CD14-positive monocyte (primary cell): ENCODE measurements at regions not wholly inside any gene's neighbourhood (a gene's known extent, or its start where the extent isn't known, plus 50 kb on each side); places are given as distances from the start of the nearest gene placed in this dataset.

ENCODE experiments used
- DNase-seq, 3 donors: peaks; one replicate each; pipeline ENCODE4 v3.0.0-alpha.2; 2011 to 2022
- H2AFZ ChIP-seq: 2 replicates; pipeline ENCODE4 v1.6.0; 2012; ENCODE audit warnings: mild to moderate bottlenecking, low read depth, low read length, inconsistent platforms; ENCODE audit not compliant: insufficient read depth, poor library complexity, severe bottlenecking
- H3K27ac ChIP-seq, 2 donors: 1 replicate in 1 of 2; 2 replicates in 1 of 2; pipeline ENCODE4 v1.5.1; 2012 to 2013; ENCODE audit warnings: low read length in 2 of 2, control low read depth in 1 of 2, inconsistent platforms in 1 of 2, low read depth in 1 of 2, mild to moderate bottlenecking in 1 of 2
- H3K27me3 ChIP-seq, 2 donors: one replicate each; pipeline versions ENCODE4 v1.6.0 to v1.6.1; 2011 to 2013; ENCODE audit warnings: low read length in 2 of 2; ENCODE audit not compliant: control insufficient read depth in 2 of 2, insufficient read depth in 2 of 2
- H3K36me3 ChIP-seq, 2 donors: replicated peaks in 1 of 2; 1 replicate in 1 of 2; 2 replicates in 1 of 2; pipeline versions ENCODE4 v1.5.1 to v1.6.1; 2012 to 2013; ENCODE audit warnings: low read length in 2 of 2, control low read depth in 1 of 2, inconsistent platforms in 1 of 2, mild to moderate bottlenecking in 1 of 2; ENCODE audit not compliant: insufficient read depth in 2 of 2, control insufficient read depth in 1 of 2
- H3K4me1 ChIP-seq, 2 donors: 1 replicate in 1 of 2; 2 replicates in 1 of 2; pipeline versions ENCODE4 v1.5.1 to v1.6.1; 2012 to 2013; ENCODE audit warnings: low read length in 2 of 2, control low read depth in 1 of 2, inconsistent platforms in 1 of 2, mild to moderate bottlenecking in 1 of 2, moderate library complexity in 1 of 2; ENCODE audit not compliant: insufficient read depth in 2 of 2, control insufficient read depth in 1 of 2
- H3K4me2 ChIP-seq: replicated peaks from 2 replicates; pipeline ENCODE3; 2012; ENCODE audit warnings: low read length, moderate library complexity, mild to moderate bottlenecking; ENCODE audit not compliant: poor library complexity, severe bottlenecking; ENCODE audit errors: extremely low read depth
- H3K4me3 ChIP-seq, 3 experiments: fragments of 200-600 bp in 1 of 3; sonication (generic) in 1 of 3; replicated peaks in 1 of 3; 1 replicate in 2 of 3; 2 replicates in 1 of 3; pipeline ENCODE4 v1.5.1; 2011 to 2013; ENCODE audit warnings: low read length in 3 of 3, mild to moderate bottlenecking in 3 of 3, control low read depth in 2 of 3, low read depth in 2 of 3, inconsistent platforms in 1 of 3, moderate library complexity in 1 of 3
- H3K79me2 ChIP-seq: 2 replicates; pipeline ENCODE4 v1.6.0; 2012; ENCODE audit warnings: mild to moderate bottlenecking, control low read depth, inconsistent platforms, low read length, moderate library complexity; ENCODE audit not compliant: insufficient read depth
- H3K9ac ChIP-seq: 2 replicates; pipeline ENCODE4 v1.6.0; 2017; ENCODE audit warnings: low read length, mild to moderate bottlenecking; ENCODE audit not compliant: insufficient read depth, poor library complexity, severe bottlenecking
- H3K9me3 ChIP-seq, 2 donors: replicated peaks in 1 of 2; 1 replicate in 1 of 2; 2 replicates in 1 of 2; pipeline versions ENCODE4 v1.5.1 to v1.6.1; 2012 to 2013; ENCODE audit warnings: low read length in 2 of 2, control low read depth in 1 of 2; ENCODE audit not compliant: control insufficient read depth in 1 of 2, insufficient read depth in 1 of 2
- H4K20me1 ChIP-seq: 2 replicates; pipeline ENCODE4 v1.6.0; 2012; ENCODE audit warnings: mild to moderate bottlenecking, low read length, control low read depth, moderate library complexity; ENCODE audit not compliant: insufficient read depth
- H3K27ac Mint-ChIP-seq, 7 donors: one replicate each; pipeline ENCODE4 v1.8.0; 2020; ENCODE audit warnings: mild to moderate bottlenecking in 7 of 7, mixed read lengths in 7 of 7, moderate library complexity in 6 of 7, inconsistent platforms in 2 of 7
- H3K27me3 Mint-ChIP-seq, 3 donors: one replicate each; pipeline ENCODE4 v1.8.0; 2021 to 2022; ENCODE audit warnings: low read depth in 3 of 3, mild to moderate bottlenecking in 3 of 3, mixed read lengths in 3 of 3, moderate library complexity in 3 of 3, inconsistent platforms in 1 of 3
- H3K36me3 Mint-ChIP-seq, 2 donors: one replicate each; pipeline ENCODE4 v1.8.0; 2020; ENCODE audit warnings: mixed read lengths in 2 of 2, inconsistent platforms in 1 of 2, mild to moderate bottlenecking in 1 of 2
- H3K4me1 Mint-ChIP-seq: one replicate; pipeline ENCODE4 v1.8.0; 2020; ENCODE audit warnings: mild to moderate bottlenecking, mixed read lengths
- H3K4me3 Mint-ChIP-seq, 2 donors: one replicate each; pipeline ENCODE4 v1.8.0; 2020; ENCODE audit warnings: mild to moderate bottlenecking in 2 of 2, mixed read lengths in 2 of 2, moderate library complexity in 1 of 2
- H3K9me3 Mint-ChIP-seq, 7 donors: one replicate each; pipeline ENCODE4 v1.8.0; 2020 to 2022; ENCODE audit warnings: mixed read lengths in 7 of 7, mild to moderate bottlenecking in 6 of 7, moderate library complexity in 6 of 7, inconsistent platforms in 2 of 7
- WGBS: methylation state at CpG from one replicate; pipeline ENCODE4 v1.1.5; 2013; ENCODE audit warnings: missing lambda C conversion rate; ENCODE audit not compliant: insufficient coverage; 5-methylcytosine and 5-hydroxymethylcytosine counted together
- intact Hi-C, 2 donors: fragments of 100-400 bp; cut with micrococcal nuclease; formaldehyde crosslinking; loops; one replicate each; pipeline versions ENCODE4 v1.15.0 to v1.15.1; 2023
- TF ChIP-seq, protein P1 (sequence below): fragments of 200-600 bp; IDR thresholded peaks from one replicate; pipeline ENCODE4 v1.8.0; 2022; ENCODE audit warnings: antibody characterized with exemption, mild to moderate bottlenecking

DNA sequence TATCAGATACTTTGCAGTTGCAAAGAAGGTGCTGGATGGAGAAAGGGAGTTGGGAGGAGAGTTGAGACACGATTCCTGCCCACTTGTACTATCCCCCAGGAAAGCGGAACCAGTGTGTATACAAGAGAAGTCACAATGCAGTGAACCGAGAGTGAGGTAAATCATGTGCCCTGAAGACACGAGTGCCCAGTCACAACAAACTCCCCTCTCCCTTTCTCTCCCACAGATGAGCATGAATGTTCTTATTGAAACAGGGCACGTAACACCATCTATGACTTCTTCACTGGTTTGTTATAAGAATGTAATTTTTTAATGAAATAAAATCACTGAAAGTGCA lies 155.7 kb downstream of the IRS1 start:
- H3K9ac ChIP-seq, result no peak overlapping the region
- Mint-ChIP-seq H3K9me3 (peaks cover 5 to 21% (median 16%) of the 10 kb centered on the region in 7 donors), H3K27ac (no peak overlapping the region), H3K36me3 (no peaks in the 10 kb centered on the region), H3K4me1 (no peaks in the 10 kb centered on the region), H3K27me3 (peaks cover 24 to 63% (median 33%) of the 10 kb centered on the region in 3 donors), H3K4me3 (peak overlapping the region in 1 of 2 donors; percentile 36)
- TF ChIP-seq, protein P1, sequence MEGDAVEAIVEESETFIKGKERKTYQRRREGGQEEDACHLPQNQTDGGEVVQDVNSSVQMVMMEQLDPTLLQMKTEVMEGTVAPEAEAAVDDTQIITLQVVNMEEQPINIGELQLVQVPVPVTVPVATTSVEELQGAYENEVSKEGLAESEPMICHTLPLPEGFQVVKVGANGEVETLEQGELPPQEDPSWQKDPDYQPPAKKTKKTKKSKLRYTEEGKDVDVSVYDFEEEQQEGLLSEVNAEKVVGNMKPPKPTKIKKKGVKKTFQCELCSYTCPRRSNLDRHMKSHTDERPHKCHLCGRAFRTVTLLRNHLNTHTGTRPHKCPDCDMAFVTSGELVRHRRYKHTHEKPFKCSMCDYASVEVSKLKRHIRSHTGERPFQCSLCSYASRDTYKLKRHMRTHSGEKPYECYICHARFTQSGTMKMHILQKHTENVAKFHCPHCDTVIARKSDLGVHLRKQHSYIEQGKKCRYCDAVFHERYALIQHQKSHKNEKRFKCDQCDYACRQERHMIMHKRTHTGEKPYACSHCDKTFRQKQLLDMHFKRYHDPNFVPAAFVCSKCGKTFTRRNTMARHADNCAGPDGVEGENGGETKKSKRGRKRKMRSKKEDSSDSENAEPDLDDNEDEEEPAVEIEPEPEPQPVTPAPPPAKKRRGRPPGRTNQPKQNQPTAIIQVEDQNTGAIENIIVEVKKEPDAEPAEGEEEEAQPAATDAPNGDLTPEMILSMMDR, result no peak
- WGBS, result no CpG with 5 or more reads among the region's 5 CpGs
- H3K36me3 ChIP-seq, result no peaks in the 10 kb centered on the region
- H4K20me1 ChIP-seq, result no peaks in the 10 kb centered on the region
- intact Hi-C loops, result no loop called here
- no peak overlapping the region for H3K27ac ChIP-seq
- H3K9me3 ChIP-seq, result peaks cover 11 to 14% of the 10 kb centered on the region in 2 donors
- H3K4me2 ChIP-seq, result no peak overlapping the region
- no peak overlapping the region for H3K4me3 ChIP-seq
- no peak overlapping the region for H2AFZ ChIP-seq
- no peak for DNase-seq
- no peaks in the 10 kb centered on the region for H3K79me2 ChIP-seq
- peaks cover 13 to 34% of the 10 kb centered on the region in 2 donors for H3K27me3 ChIP-seq
- H3K4me1 ChIP-seq, result no peaks in the 10 kb centered on the region

DNA sequence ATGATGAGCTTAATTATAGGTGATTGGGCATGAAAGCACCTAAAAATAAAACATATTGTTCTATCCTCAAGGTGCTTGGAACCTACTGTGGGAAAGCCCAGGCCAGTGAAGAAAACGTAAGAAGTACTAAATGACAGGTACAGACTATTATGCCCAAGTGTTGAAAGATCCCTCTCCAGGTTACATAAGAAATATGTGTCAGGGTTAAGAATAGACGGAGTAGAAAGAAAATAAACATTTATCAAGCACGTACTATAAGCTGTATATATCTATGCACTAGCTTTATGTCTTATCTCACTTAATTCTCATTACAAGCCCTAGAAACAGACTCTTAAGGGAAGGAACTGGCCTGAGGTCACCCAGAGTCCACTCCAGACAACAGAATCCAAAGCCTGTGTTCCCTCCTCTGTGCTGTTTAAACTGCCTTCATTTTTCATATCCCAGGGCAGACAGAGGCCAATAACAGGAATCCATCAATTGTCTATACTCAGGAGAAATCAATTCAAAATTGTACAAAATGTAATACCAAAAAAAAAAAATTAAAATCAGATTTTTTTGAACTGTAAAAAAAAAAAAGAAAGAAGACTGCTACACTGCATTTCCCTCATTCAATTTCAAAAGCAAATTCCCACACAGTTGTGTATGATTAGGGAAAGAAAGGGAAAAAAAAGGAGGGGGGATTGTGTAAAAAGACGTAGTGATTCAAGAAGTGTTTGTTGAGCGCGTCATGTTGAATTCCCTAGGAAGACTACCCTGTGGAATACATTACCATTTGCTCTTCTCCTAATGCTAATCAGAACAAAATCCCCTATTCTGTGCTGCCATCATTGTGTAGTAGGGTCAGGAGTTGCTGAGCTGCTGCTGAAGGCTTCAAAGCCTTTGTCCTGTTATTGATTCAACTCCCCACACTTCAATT lies 156.3 kb downstream of the IRS1 start:
- H3K9me3 Mint-ChIP-seq, result peaks cover 2 to 16% (median 10%) of the 10 kb centered on the region in 7 donors
- H2AFZ ChIP-seq, result no peak overlapping the region

More for the DNA sequence above, 156.3 kb downstream of the IRS1 start:
- Histone ChIP-seq H3K27ac (no peak overlapping the region), H3K9ac (no peak overlapping the region), H3K79me2 (no peaks in the 10 kb centered on the region), H4K20me1 (no peaks in the 10 kb centered on the region), H3K36me3 (no peaks in the 10 kb centered on the region), H3K4me1 (no peaks in the 10 kb centered on the region), H3K27me3 (peaks cover 13 to 33% of the 10 kb centered on the region in 2 donors), H3K9me3 (peaks cover 9% of the 10 kb centered on the region in 2 donors), H3K4me3 (no peak overlapping the region), H3K4me2 (no peak overlapping the region)
- H3K27me3 Mint-ChIP-seq, result peaks cover 21 to 60% (median 31%) of the 10 kb centered on the region in 3 donors
- no CpG with 5 or more reads among the region's 6 CpGs for WGBS
- intact Hi-C loops, result no loop called here
- DNase-seq, result no peak
- TF ChIP-seq, protein P1, result no peak
- no peaks in the 10 kb centered on the region for H3K36me3 Mint-ChIP-seq
- H3K4me1 Mint-ChIP-seq, result no peaks in the 10 kb centered on the region
- peak overlapping the region in 1 of 2 donors; percentile 36 for H3K4me3 Mint-ChIP-seq
- H3K27ac Mint-ChIP-seq, result no peak overlapping the region
